Neural cell (in vitro differentiated cells): ENCODE measurements at regions not wholly inside any gene's neighbourhood (a gene's known extent, or its start where the extent isn't known, plus 50 kb on each side); places are given as distances from the start of the nearest gene placed in this dataset.

ENCODE experiments used
- CTCF ChIP-seq: fragments of 450-650 bp; IDR thresholded peaks from 2 replicates; pipeline ENCODE4 v1.5.1; 2014; ENCODE audit warnings: antibody characterized with exemption, mild to moderate bottlenecking, moderate library complexity; ENCODE audit not compliant: poor library complexity, severe bottlenecking
- POLR2AphosphoS5 ChIP-seq: IDR thresholded peaks from 2 replicates; pipeline ENCODE4 v1.6.1; 2012
- SMC3 ChIP-seq: fragments of 450-650 bp; conservative IDR thresholded peaks from 2 replicates; pipeline ENCODE4 v1.6.1; 2014; ENCODE audit warnings: antibody characterized with exemption, mild to moderate bottlenecking, moderate library complexity; ENCODE audit not compliant: poor library complexity

- no peak for TF ChIP-seq POLR2AphosphoS5
- TF ChIP-seq SMC3, result no peak
- TF ChIP-seq CTCF, result no peak
Measured at GRCh38 chr6:40791004-40791403, 203.8 kb upstream of the LRFN2 start.
